Muscle of back (tissue), 3 donors: ENCODE measurements at regions not wholly inside any gene's neighbourhood (a gene's known extent, or its start where the extent isn't known, plus 50 kb on each side); places are given as distances from the start of the nearest gene placed in this dataset.

Source experiments
- DNase-seq, 3 donors: peaks; one replicate each; pipeline versions ENCODE4 v3.0.0 to v3.0.0-alpha.2; 2013

GRCh38 chr2:62447411-62447810 is 58.6 kb downstream of the TMEM17 start:
- DNase-seq, result no peak

- DNase-seq, result no peak
Observed at GRCh38 chr2:62446491-62446890, 59.5 kb downstream of the TMEM17 start.

DNA sequence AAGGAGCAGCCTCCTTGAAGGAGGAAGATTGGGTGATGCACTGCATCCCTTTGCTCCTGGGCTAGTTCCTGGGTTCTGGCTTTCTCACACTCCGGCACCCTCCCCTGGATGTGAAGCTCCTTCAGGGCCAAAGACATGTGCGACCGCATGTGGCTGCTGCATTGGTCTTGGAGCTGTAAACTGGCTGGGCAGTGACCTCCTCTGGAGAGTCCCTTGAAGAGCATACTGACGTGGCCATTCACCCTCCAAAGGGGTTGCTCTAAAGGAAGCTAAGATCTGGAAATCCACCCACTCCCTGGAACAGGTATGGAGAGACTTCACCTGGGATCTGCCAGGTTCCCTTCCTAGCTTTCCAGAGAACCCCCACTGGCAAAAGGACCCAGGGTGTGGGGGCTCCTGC is 62.1 kb downstream of the TMEM17 start:
- no peak for DNase-seq

- no peak for DNase-seq
Observed at GRCh38 chr2:62443471-62443870, 62.5 kb downstream of the TMEM17 start.

GRCh38 chr2:62441824-62442223 is 64.2 kb downstream of the TMEM17 start:
- DNase-seq, result no peak

GRCh38 chr2:62441421-62441820 is 64.6 kb downstream of the TMEM17 start:
- DNase-seq, result no peak

DNA sequence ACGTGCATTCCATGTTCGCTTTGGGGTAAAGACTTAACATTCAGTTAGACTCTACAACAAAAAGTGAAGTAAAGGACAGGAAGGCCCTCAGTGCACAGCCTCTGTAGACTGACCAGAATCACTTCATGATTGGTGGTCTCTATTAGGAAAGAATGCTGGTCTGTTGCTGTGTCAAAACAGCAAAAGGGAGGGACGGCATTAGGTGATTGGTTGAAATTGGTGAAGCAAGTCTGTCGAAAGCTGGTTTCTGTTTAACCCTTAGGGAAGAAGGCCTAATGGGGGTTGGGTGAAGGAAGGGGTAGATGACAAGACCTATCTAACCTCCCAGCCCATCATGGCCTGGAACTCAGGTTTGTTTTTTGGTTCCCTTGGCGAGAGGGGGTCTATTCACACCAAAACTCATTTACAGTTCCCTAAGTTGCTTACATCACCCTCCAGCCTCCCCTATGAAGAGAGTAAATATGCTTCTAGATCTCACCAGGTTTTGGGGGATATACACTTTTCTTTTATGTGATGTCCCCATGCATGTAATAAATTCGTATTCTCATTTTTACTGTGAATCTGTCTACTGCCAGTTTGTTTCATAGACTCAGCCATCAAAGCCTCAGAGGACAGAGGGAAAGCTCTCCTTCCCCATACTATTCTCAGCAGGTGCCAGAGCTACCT is 65.6 kb downstream of the TMEM17 start:
- no peak for DNase-seq

- DNase-seq, result no peak
Observed at GRCh38 chr2:62439425-62439824, 66.6 kb downstream of the TMEM17 start.

DNA sequence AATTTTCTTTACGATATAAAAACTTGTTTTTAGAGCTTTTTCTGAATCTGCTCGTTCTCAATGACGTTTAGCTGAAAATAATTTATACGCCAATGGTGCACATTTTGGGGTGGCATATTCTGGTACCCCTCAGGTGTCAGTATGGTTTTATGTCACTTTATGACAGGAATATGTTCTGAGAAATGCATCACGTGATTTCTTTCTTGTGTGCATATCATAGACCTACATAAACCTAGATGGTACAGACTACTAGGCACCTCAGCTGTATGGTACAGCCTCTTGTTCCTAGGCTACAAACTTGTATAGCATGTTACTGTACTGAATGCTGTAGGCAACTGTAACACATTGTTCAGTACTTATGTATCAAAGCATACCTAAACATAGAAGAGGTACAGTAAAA is 68.2 kb downstream of the TMEM17 start:
- no peak for DNase-seq

DNA sequence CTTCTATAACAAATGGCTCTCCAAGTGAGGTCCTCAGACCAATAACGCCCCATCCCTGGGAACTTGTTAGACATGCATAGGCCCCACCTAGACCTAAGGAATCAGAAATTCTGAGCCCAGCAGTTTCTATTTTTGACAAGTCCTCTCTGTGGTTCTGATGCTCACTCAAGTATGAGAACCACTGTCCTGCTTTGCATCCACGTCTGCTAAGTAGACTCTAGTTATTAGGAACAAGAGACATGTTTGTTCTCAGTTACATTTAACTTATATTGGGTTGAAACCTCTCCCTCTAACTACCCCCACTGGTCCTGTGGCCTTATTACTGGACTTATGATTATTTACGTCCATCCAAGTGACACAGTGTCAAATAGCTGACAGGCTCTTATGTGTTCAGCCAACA is 70.3 kb downstream of the TMEM17 start:
- no peak for DNase-seq

GRCh38 chr2:62432407-62432806 is 73.6 kb downstream of the TMEM17 start:
- DNase-seq, result no peak

- no peak for DNase-seq
Observed at GRCh38 chr2:62431512-62431911, 74.5 kb downstream of the TMEM17 start.

DNA sequence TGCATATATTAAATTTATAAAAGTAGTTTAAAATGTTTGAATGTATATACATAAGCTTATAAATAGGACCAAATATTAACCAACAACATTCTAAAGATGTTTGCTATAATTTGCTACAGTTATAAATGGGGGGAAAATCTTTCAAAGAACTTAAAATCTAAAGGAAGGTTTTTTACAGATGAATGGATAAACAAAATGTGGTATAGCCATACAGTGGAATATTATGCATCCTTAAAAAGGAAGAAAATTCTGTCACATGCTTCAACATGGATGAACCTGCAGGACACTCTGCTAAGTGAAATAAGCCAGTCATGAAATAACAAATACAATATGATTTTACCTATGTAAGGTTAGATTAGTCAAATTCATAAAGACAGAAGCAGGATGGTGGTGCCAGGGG is 75.8 kb downstream of the TMEM17 start:
- DNase-seq, result no peak

DNA sequence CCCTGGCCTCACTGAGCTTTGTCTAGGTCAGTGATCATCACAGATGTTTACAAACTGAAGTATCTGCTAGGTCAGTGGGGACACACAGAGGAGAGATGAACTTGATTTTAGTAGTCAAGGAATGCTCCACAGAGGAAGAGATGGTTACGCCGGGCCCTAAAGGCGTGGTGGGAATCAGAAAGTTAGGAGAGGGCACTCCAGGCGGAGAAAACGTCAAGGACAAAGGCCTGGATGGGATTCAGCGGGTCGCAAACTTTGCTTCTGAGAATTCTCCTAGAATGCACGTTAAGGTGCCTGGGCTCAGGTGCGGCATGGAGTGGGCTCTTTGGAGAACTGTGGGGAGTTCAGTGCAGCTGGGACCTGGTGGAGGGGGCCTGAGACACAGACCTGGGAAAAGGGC is 78.8 kb downstream of the TMEM17 start:
- no peak for DNase-seq

- no peak for DNase-seq
Observed at GRCh38 chr2:62426154-62426912, 79.7 kb downstream of the TMEM17 start.

DNA sequence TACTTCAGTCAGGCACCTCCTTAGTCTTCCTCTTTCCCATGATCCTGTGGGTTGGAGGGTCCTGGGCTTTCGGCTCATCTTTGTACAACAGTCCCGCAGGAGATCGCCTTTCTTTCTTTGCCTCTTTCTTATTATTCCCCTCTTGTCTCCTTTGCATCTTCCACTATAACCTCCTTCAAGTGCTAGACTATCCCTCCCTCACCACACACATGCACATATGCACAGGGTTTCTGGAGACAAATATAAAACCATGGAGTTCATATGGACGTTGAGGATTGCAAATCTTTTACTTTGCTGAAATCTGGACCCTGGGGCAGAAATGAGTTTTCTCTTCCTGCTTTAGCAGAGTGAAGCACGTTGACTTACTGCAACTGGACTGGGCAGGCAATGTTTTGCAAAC is 80.3 kb downstream of the TMEM17 start:
- no peak for DNase-seq

DNA sequence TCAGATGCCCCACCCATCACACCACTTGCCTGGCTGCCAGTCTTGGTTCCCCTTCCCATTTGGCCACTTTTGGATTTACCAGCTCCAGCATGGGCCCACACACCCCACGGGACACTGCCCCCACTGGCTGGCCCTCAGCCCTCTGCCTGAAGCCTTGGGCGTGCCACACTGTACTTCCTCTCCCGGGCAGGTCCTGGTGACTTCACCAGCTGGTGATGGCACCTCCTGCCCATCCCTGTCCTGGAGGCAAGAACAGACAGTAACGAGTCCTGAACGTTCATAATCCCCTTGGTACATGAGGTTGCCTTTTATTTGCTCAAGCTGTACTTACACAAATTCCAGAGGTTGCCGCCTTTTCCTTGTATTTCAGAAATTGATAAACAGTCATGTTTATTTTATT is 81.1 kb downstream of the TMEM17 start:
- no peak for DNase-seq

GRCh38 chr2:62423883-62424458 is 82.0 kb downstream of the TMEM17 start:
- no peak for DNase-seq

DNA sequence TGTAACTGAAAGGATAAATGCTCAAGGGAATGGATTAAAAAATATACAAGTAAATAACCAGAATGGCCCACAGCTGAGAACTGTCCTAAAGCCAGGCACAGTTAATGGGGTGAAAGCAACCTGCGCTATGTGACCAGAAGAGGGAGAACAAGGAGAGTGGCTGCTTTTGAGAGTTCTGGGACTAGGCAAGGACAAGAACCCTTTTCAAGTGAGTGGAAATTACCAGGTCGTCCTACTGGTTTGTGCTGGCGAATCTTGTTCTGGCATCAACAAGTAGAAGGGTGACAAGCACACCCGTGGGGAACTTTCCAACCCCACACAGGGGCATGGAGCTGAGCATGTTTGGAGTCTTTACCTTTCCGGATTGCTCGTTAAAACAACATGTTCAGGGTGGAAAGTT is 82.8 kb downstream of the TMEM17 start:
- DNase-seq, result no peak

DNA sequence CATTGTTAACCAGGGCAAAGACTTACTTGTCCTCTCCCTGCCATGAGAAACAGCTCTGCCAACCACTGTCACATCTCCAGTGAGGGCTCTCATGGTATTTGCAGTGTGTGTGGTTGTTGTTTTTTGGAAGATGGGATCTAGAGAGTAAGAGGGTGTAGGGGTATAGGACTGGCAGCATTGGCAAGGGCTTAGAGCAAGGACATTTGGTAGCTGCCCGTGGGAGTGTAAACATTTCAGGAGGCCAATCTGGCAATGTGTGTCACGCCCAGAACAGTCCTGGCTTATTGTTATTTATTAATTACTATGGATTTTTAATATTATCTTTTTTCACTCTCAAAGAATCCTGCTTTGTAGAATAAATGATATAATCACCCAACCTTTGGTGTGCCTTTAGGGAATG is 90.5 kb downstream of the TMEM17 start:
- no peak for DNase-seq

- DNase-seq, result peak in 1 of 3 donors; percentile 19
Observed at GRCh38 chr2:62415019-62415431, 91.0 kb downstream of the TMEM17 start.

DNA sequence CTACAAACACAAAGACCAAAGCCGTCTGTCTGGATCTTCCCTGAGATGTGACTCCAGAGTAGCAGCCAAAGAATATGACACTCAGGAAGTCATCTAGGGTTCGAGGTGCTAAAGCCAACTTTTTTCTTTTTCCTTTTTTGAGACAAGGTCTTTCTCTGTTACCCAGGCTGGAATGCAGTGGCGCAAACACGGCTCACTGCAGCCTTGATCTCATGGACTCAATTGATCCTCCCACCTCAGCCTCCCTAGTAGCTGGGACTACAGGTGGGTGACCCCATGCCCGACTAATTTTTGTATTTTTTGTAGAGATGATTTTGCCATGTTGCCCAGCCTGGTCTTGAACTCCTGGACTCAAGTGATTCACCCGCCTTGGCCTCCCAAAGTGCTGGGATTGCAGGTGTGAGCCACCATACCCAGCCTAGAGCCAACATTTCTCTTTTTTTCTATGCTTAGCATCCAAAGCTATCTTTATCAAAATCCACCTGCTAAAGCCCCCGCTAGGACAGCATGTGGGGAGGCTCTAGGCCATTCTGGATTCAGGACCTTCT is 92.8 kb downstream of the TMEM17 start:
- DNase-seq, result no peak

DNA sequence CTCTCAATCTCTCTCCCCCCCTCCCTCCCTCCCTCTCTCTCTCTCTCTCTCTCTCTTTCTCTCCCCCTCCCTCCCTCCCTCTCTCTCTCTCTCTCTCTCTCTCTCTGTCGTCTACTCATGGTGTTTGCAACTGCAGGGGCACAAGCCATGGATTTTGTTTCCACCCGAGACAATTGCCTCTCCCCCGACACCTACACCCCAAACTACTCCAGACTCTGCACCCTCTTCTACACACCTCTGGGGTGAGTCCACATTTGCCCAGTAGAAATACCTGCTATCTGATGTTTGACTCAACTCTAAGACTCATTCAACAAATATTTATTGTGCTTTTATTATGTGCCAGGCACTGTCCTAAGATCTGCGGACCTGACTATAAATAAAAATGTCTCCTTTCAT is 93.7 kb downstream of the TMEM17 start:
- DNase-seq, result no peak
